ENCODE measurements at regions not wholly inside any gene's neighbourhood (a gene's known extent, or its start where the extent isn't known, plus 50 kb on each side); places are given as distances from the start of the nearest gene placed in this dataset.

GRCh38 chr18:6639305-6639704 is 90.2 kb upstream of the ARHGAP28 start:
- Histone ChIP-seq H3K27me3 (no peaks in the 10 kb centered on the region), H3K9me3 (no peaks in the 10 kb centered on the region), H3K9ac (ENCODE audit: low read depth in 2 of 2, low read length in 2 of 2) (no peak overlapping the region), H3K27ac (no peak overlapping the region), H3K4me1 (no peaks in the 10 kb centered on the region), H3K36me3 (no peaks in the 10 kb centered on the region), H3K4me3 (no peak overlapping the region)
- intact Hi-C loops (cut with DNase I), result no loop called here
- no peak for TF ChIP-seq CTCF (IDR thresholded peaks at IDR 0.05)
- DNase-seq, result no peak

GRCh38 chr18:6644836-6645627 is 84.5 kb upstream of the ARHGAP28 start:
- Histone ChIP-seq H3K4me1 (no peaks in the 10 kb centered on the region), H3K27ac (no peak overlapping the region), H3K4me3 (no peak overlapping the region), H3K27me3 (no peaks in the 10 kb centered on the region), H3K36me3 (no peaks in the 10 kb centered on the region), H3K9ac (ENCODE audit: low read depth in 2 of 2, low read length in 2 of 2) (no peak overlapping the region), H3K9me3 (no peaks in the 10 kb centered on the region)
- DNase-seq, result no peak
- intact Hi-C loops (cut with DNase I), result no loop called here
- no peak for TF ChIP-seq CTCF (IDR thresholded peaks at IDR 0.05)

GRCh38 chr18:6646801-6647200 is 82.7 kb upstream of the ARHGAP28 start:
- TF ChIP-seq CTCF (IDR thresholded peaks at IDR 0.05), result no peak
- Histone ChIP-seq H3K9me3 (no peaks in the 10 kb centered on the region), H3K27ac (no peak overlapping the region), H3K4me1 (no peaks in the 10 kb centered on the region), H3K4me3 (no peak overlapping the region), H3K27me3 (no peaks in the 10 kb centered on the region), H3K36me3 (no peaks in the 10 kb centered on the region), H3K9ac (ENCODE audit: low read depth in 2 of 2, low read length in 2 of 2) (no peak overlapping the region)
- intact Hi-C loops (cut with DNase I), result no loop called here
- no peak for DNase-seq

DNA sequence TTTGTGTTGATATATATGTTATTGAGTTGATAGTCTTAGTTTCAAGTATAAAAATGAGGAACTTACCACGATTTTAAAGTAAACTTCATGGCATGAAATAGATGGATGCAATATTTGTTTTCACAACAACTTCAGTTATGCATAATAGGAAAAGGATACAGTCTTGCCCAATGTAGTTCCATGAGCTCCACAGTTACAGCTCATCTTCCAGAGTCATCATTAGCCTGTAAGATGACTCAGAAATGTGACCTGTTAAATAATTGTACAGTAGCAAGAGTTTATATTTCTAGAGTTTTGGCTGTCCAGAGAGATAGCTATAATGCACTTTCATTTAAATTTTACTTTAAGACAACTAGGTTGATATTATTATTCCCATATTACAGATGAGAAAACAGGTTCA is 80.9 kb upstream of the ARHGAP28 start:
- Histone ChIP-seq H3K27ac (no peak overlapping the region), H3K4me1 (no peaks in the 10 kb centered on the region), H3K9me3 (no peaks in the 10 kb centered on the region), H3K9ac (ENCODE audit: low read depth in 2 of 2, low read length in 2 of 2) (no peak overlapping the region), H3K27me3 (no peaks in the 10 kb centered on the region), H3K36me3 (no peaks in the 10 kb centered on the region), H3K4me3 (no peak overlapping the region)
- TF ChIP-seq CTCF (IDR thresholded peaks at IDR 0.05), result no peak
- intact Hi-C loops (cut with DNase I), result no loop called here
- no peak for DNase-seq

GRCh38 chr18:6649421-6650126 is 79.9 kb upstream of the ARHGAP28 start:
- TF ChIP-seq CTCF (IDR thresholded peaks at IDR 0.05), result no peak
- no peaks in the 10 kb centered on the region for H3K27me3 ChIP-seq
- H3K27ac ChIP-seq, result no peak overlapping the region
- H3K4me3 ChIP-seq, result no peak overlapping the region
- H3K9ac ChIP-seq (ENCODE audit: low read depth in 2 of 2, low read length in 2 of 2), result no peak overlapping the region
- no peaks in the 10 kb centered on the region for H3K36me3 ChIP-seq
- no peak for DNase-seq
- no peaks in the 10 kb centered on the region for H3K9me3 ChIP-seq
- H3K4me1 ChIP-seq, result no peaks in the 10 kb centered on the region
- intact Hi-C loops (cut with DNase I), result no loop called here

Data from colonic mucosa (tissue), 4 donors.